HepG2 (cell line): ENCODE measurements at regions not wholly inside any gene's neighbourhood (a gene's known extent, or its start where the extent isn't known, plus 50 kb on each side); places are given as distances from the start of the nearest gene placed in this dataset.

Experiments
- ATAC-seq: fragments of 200-7000 bp; cut with Tn5 transposase; 3 replicates; pipeline ENCODE4 v1.9.1; 2020; ENCODE audit warnings: mild to moderate bottlenecking, moderate library complexity
- BruUV-seq: library from RNA; stranded (reverse); fragments of 400-500 nt; replicated peaks from 2 replicates; lab custom pipeline; 2021; lab: Mats Ljungman, UMichigan
- CTCF ChIA-PET: fragments of 300-600 bp; formaldehyde crosslinking; extraction: SDS; loops from one replicate; lab custom pipeline; 2021; ENCODE audit warnings: low total read pairs, inconsistent platforms, low intra/inter-chr PET ratio; lab: Yijun Ruan, JAX
- POLR2A ChIA-PET: fragments of 350-600 bp; sonication (Branson Sonifier 250); formaldehyde crosslinking; loops from one replicate; lab custom pipeline; 2020; ENCODE audit warnings: antibody characterized with exemption, inconsistent platforms; lab: Yijun Ruan, JAX
- DNase-seq: peaks from one replicate; pipeline ENCODE4 v3.0.0-alpha.2; 2015; ENCODE audit warnings: low spot score
- FAIRE-seq: peaks from 3 replicates; lab custom pipeline; 2011; peaks lifted over from hg19 to GRCh38; lab: Jason Lieb, UNC
- H2AFZ ChIP-seq: one replicate; pipeline ENCODE4 v1.6.1; 2011; ENCODE audit warnings: low read length, inconsistent platforms
- H3K27ac ChIP-seq: fragments of 300-600 bp; 3 replicates; pipeline ENCODE4 v1.8.0; 2011; ENCODE audit warnings: mixed run types, mild to moderate bottlenecking, mixed read lengths, low read length, inconsistent platforms; ENCODE audit not compliant: insufficient read depth; ENCODE audit errors: extremely low read length
- H3K27me3 ChIP-seq, 2 experiments: fragments of 200-600 bp in 1 of 2; 2 replicates in 1 of 2; 3 replicates in 1 of 2; pipeline versions ENCODE4 v1.6.0 to v1.8.0; 2011; ENCODE audit warnings: low read length in 2 of 2, mild to moderate bottlenecking in 2 of 2, moderate library complexity in 2 of 2, inconsistent platforms in 1 of 2; ENCODE audit not compliant: insufficient read depth in 2 of 2, control insufficient read depth in 1 of 2
- H3K36me3 ChIP-seq, 2 experiments: fragments of 200-600 bp in 1 of 2; replicated peaks in 1 of 2; 2 replicates in 1 of 2; 3 replicates in 1 of 2; pipeline versions ENCODE4 v1.5.1 to v1.8.0; 2011; ENCODE audit warnings: low read length in 2 of 2, inconsistent platforms in 1 of 2; ENCODE audit not compliant: insufficient read depth in 2 of 2, control insufficient read depth in 1 of 2
- H3K4me1 ChIP-seq: 2 replicates; pipeline ENCODE4 v1.5.1; 2012; ENCODE audit warnings: low read length, inconsistent platforms; ENCODE audit not compliant: insufficient read depth
- H3K4me2 ChIP-seq: 2 replicates; pipeline ENCODE4 v1.6.0; 2011; ENCODE audit warnings: low read depth, low read length, inconsistent platforms
- H3K4me3 ChIP-seq, 3 experiments: fragments of 200-600 bp in 1 of 3; sonication (generic), shearing (Covaris generic) in 1 of 3; replicated peaks in 1 of 3; 2 replicates each; pipeline ENCODE4 v1.5.1; 2011 to 2016; ENCODE audit warnings: low read length in 3 of 3, inconsistent platforms in 2 of 3, low read depth in 2 of 3, mild to moderate bottlenecking in 2 of 3, control low read depth in 1 of 3, mixed read lengths in 1 of 3; ENCODE audit not compliant: insufficient read depth in 1 of 3
- H3K79me2 ChIP-seq: one replicate; pipeline ENCODE4 v1.6.1; 2011; ENCODE audit warnings: low read length, inconsistent platforms; ENCODE audit not compliant: insufficient read depth
- H3K9ac ChIP-seq: 2 replicates; pipeline ENCODE4 v1.6.0; 2011; ENCODE audit warnings: mild to moderate bottlenecking, low read depth, low read length, inconsistent platforms; ENCODE audit not compliant: insufficient read depth
- H3K9me3 ChIP-seq: 2 replicates; pipeline ENCODE4 v1.5.1; 2012; ENCODE audit warnings: mild to moderate bottlenecking, low read length
- H4K20me1 ChIP-seq: 2 replicates; pipeline ENCODE4 v1.6.0; 2011; ENCODE audit warnings: inconsistent platforms, mild to moderate bottlenecking, low read length, moderate library complexity; ENCODE audit not compliant: insufficient read depth
- CSRNP1 ChIP-seq: sonication (generic); formaldehyde crosslinking; IDR thresholded peaks from 2 replicates; pipeline ENCODE4 v1.8.1; 2023; ENCODE audit warnings: mild to moderate bottlenecking, missing genetic modification reagents
- ELK4 ChIP-seq: sonication (generic); formaldehyde crosslinking; IDR thresholded peaks from 2 replicates; pipeline ENCODE4 v1.9.0; 2021; ENCODE audit warnings: missing genetic modification reagents, borderline replicate concordance
- FOXJ3 ChIP-seq: sonication (generic); formaldehyde crosslinking; IDR thresholded peaks from 2 replicates; pipeline ENCODE4 v1.4.0; 2020; ENCODE audit warnings: missing genetic modification reagents, mild to moderate bottlenecking, borderline replicate concordance
- FOXK1 ChIP-seq: sonication (generic); formaldehyde crosslinking; IDR thresholded peaks from 2 replicates; pipeline ENCODE4 v1.4.0; 2020; ENCODE audit warnings: low read depth, missing genetic modification reagents, borderline replicate concordance
- HDAC6 ChIP-seq: fragments of 200-600 bp; sonication (generic); IDR thresholded peaks from 2 replicates; pipeline ENCODE4 v1.7.0; 2017; ENCODE audit warnings: mild to moderate bottlenecking, antibody characterized with exemption, low read length, low read depth
- JUN ChIP-seq: sonication (generic); formaldehyde crosslinking; IDR thresholded peaks from 2 replicates; pipeline ENCODE4 v1.4.0; 2020; ENCODE audit warnings: mild to moderate bottlenecking, missing genetic modification reagents
- LRRFIP1 ChIP-seq: sonication (generic); formaldehyde crosslinking; conservative IDR thresholded peaks from 2 replicates; pipeline ENCODE4 v1.4.0; 2020; ENCODE audit warnings: missing genetic modification reagents
- MED8 ChIP-seq: sonication (generic); formaldehyde crosslinking; IDR thresholded peaks from 2 replicates; pipeline ENCODE4 v1.8.1; 2023; ENCODE audit warnings: mild to moderate bottlenecking, missing genetic modification reagents; ENCODE audit not compliant: insufficient replicate concordance
- MEIS2 ChIP-seq: sonication (generic); formaldehyde crosslinking; IDR thresholded peaks from 2 replicates; pipeline ENCODE4 v1.9.0; 2021; ENCODE audit warnings: mild to moderate bottlenecking, missing genetic modification reagents
- PITX1 ChIP-seq: sonication (generic); formaldehyde crosslinking; IDR thresholded peaks from 2 replicates; pipeline ENCODE4 v1.5.1; 2020; ENCODE audit warnings: mild to moderate bottlenecking, missing genetic modification reagents
- RXRB ChIP-seq: IDR thresholded peaks from 2 replicates; pipeline ENCODE4 v1.6.1; 2016; ENCODE audit warnings: borderline replicate concordance, missing genetic modification reagents, missing compliant biosample characterization
- SP5 ChIP-seq: IDR thresholded peaks from 2 replicates; pipeline ENCODE4 v1.6.1; 2016; ENCODE audit warnings: low read depth, borderline replicate concordance
- TBP ChIP-seq: sonication (generic); formaldehyde crosslinking; IDR thresholded peaks from 2 replicates; pipeline ENCODE4 v1.5.0; 2020; ENCODE audit warnings: missing genetic modification reagents
- ZNF639 ChIP-seq: conservative IDR thresholded peaks from 2 replicates; pipeline ENCODE4 v1.6.1; 2018; ENCODE audit warnings: missing genetic modification reagents
- ZNF784 ChIP-seq: sonication (generic); formaldehyde crosslinking; IDR thresholded peaks from 2 replicates; pipeline ENCODE4 v1.5.1; 2020; ENCODE audit warnings: missing genetic modification reagents, mild to moderate bottlenecking, borderline replicate concordance
- ZNF879 ChIP-seq: sonication (generic); formaldehyde crosslinking; IDR thresholded peaks from 2 replicates; pipeline ENCODE4 v1.8.1; 2023; ENCODE audit warnings: missing genetic modification reagents
- WGBS: methylation state at CpG from one replicate; pipeline ENCODE4 v1.1.6; 2017; ENCODE audit warnings: low lambda C conversion rate; 5-methylcytosine and 5-hydroxymethylcytosine counted together
- in situ Hi-C: cut with HindIII; loops from 2 replicates; pipeline ENCODE4 v1.10.0; 2017; ENCODE audit warnings: low pct_unique_long_range_greater_than_20kb; ENCODE audit not compliant: extremely low pct_ligation_motif_present
- intact Hi-C: fragments of 100-400 bp; cut with micrococcal nuclease; formaldehyde crosslinking; loops from one replicate; pipeline ENCODE4 v1.10.0; 2022; ENCODE audit not compliant: unreplicated experiment

GRCh38 chr4:135050086-135050717 is 848.6 kb upstream of the PABPC4L start:
- no TSS peak for BruUV-seq
- ChIA-PET POLR2A (no interaction called here), CTCF (no interaction called here)
- in situ Hi-C loops (no loop called here), intact Hi-C loops (no loop called here)
- H2AFZ ChIP-seq, result no peak overlapping the region
- H4K20me1 ChIP-seq, result no peaks in the 10 kb centered on the region
- no peak overlapping the region for H3K27ac ChIP-seq
- no peak for FAIRE-seq
- H3K27me3 ChIP-seq, result no peaks in the 10 kb centered on the region
- no peak overlapping the region for H3K9ac ChIP-seq
- no peak overlapping the region for H3K4me2 ChIP-seq
- H3K36me3 ChIP-seq, result no peaks in the 10 kb centered on the region
- H3K9me3 ChIP-seq, result no peaks in the 10 kb centered on the region
- no peaks in the 10 kb centered on the region for H3K79me2 ChIP-seq
- 25% methylated on average over 7 of the region's 7 CpGs for WGBS
- DNase-seq, result no peak
- no peaks in the 10 kb centered on the region for H3K4me1 ChIP-seq
- TF ChIP-seq FOXK1 (CRISPR knock-in tag) (no peak), ZNF879 (CRISPR knock-in tag) (no peak), PITX1 (CRISPR knock-in tag) (no peak), LRRFIP1 (CRISPR knock-in tag) (no peak), ZNF784 (CRISPR knock-in tag) (no peak), TBP (CRISPR knock-in tag) (no peak), RXRB (CRISPR knock-in tag) (no peak), CSRNP1 (CRISPR knock-in tag) (no peak), ELK4 (no peak), HDAC6 (no peak), MEIS2 (CRISPR knock-in tag) (no peak), JUN (CRISPR knock-in tag) (no peak), MED8 (CRISPR knock-in tag) (no peak), SP5 (CRISPR knock-in tag) (no peak), ZNF639 (CRISPR knock-in tag) (no peak), FOXJ3 (CRISPR knock-in tag) (no peak)
- ATAC-seq, result no peak
- no peak overlapping the region for H3K4me3 ChIP-seq
